Endothelial cell of umbilical vein (primary cell): ENCODE measurements at regions not wholly inside any gene's neighbourhood (a gene's known extent, or its start where the extent isn't known, plus 50 kb on each side); places are given as distances from the start of the nearest gene placed in this dataset.

Source experiments
- BruUV-seq: library from RNA; stranded (reverse); fragments of 400-500 nt; replicated peaks from 2 replicates; lab custom pipeline; 2021; lab: Mats Ljungman, UMichigan
- CTCF ChIA-PET: fragments of 300-600, 350-600 bp; sonication (Branson Sonifier 250); formaldehyde crosslinking; loops from one replicate; lab custom pipeline; 2021; ENCODE audit warnings: antibody characterized with exemption, inconsistent platforms; lab: Charles Lee
- POLR2A ChIA-PET: fragments of 300-600, 350-600 bp; sonication (Branson Sonifier 250); formaldehyde crosslinking; loops from one replicate; lab custom pipeline; 2021; ENCODE audit warnings: antibody characterized with exemption, inconsistent platforms; lab: Charles Lee
- DNase-seq: peaks from one replicate; pipeline ENCODE4 v3.0.0-alpha.2; 2011; ENCODE audit warnings: low read depth, low spot score
- FAIRE-seq: peaks from 2 replicates; lab custom pipeline; 2011; peaks lifted over from hg19 to GRCh38; lab: Jason Lieb, UNC
- H2AFZ ChIP-seq: 2 replicates; pipeline ENCODE4 v1.6.0; 2012; ENCODE audit warnings: low read depth, low read length, control low read depth, inconsistent platforms
- H3K27ac ChIP-seq: 2 replicates; pipeline ENCODE4 v1.5.1; 2011; ENCODE audit warnings: low read depth, mild to moderate bottlenecking, control low read depth, low read length, moderate library complexity; ENCODE audit not compliant: insufficient read depth
- H3K27me3 ChIP-seq, 2 experiments: 2 replicates each; pipeline versions ENCODE4 v1.6.0 to v1.6.1; 2011; ENCODE audit warnings: low read length in 2 of 2, mixed read lengths in 1 of 2; ENCODE audit not compliant: control insufficient read depth in 2 of 2, insufficient read depth in 2 of 2
- H3K36me3 ChIP-seq, 2 experiments: 2 replicates in 1 of 2; 3 replicates in 1 of 2; pipeline ENCODE4 v1.5.1; 2011; ENCODE audit warnings: low read length in 2 of 2, mild to moderate bottlenecking in 1 of 2, moderate library complexity in 1 of 2; ENCODE audit not compliant: control insufficient read depth in 2 of 2, insufficient read depth in 2 of 2; ENCODE audit errors: extremely low read depth in 1 of 2
- H3K4me1 ChIP-seq: 3 replicates; pipeline ENCODE4 v1.5.1; 2011; ENCODE audit warnings: mild to moderate bottlenecking, low read length; ENCODE audit not compliant: control insufficient read depth, insufficient read depth; ENCODE audit errors: extremely low read depth
- H3K4me2 ChIP-seq: 2 replicates; pipeline ENCODE4 v1.6.1; 2011; ENCODE audit warnings: low read length, control low read depth, mixed read lengths; ENCODE audit not compliant: insufficient read depth
- H3K4me3 ChIP-seq, 3 experiments: fragments of 200-600 bp in 1 of 3; sonication (generic), shearing (Covaris generic) in 1 of 3; replicated peaks in 1 of 3; 2 replicates each; pipeline ENCODE4 v1.5.1; 2011 to 2016; ENCODE audit warnings: control low read depth in 3 of 3, low read length in 3 of 3, mild to moderate bottlenecking in 2 of 3, inconsistent platforms in 1 of 3, low read depth in 1 of 3, moderate library complexity in 1 of 3; ENCODE audit not compliant: insufficient read depth in 1 of 3
- H3K79me2 ChIP-seq: 2 replicates; pipeline ENCODE4 v1.6.0; 2012; ENCODE audit warnings: low read length, inconsistent platforms; ENCODE audit not compliant: control insufficient read depth, insufficient read depth
- H3K9ac ChIP-seq: replicated peaks from 2 replicates; pipeline ENCODE3; 2011; ENCODE audit warnings: low read length, control low read depth; ENCODE audit not compliant: insufficient read depth; ENCODE audit errors: extremely low read depth
- H3K9me1 ChIP-seq: replicated peaks from 3 replicates; pipeline ENCODE4 v1.6.0; 2011; ENCODE audit warnings: mild to moderate bottlenecking, low read length; ENCODE audit not compliant: control insufficient read depth, insufficient read depth; ENCODE audit errors: extremely low read depth
- H3K9me3 ChIP-seq: replicated peaks from 2 replicates; pipeline ENCODE4 v1.5.1; 2012; ENCODE audit warnings: low read length, inconsistent platforms; ENCODE audit not compliant: control insufficient read depth, insufficient read depth
- H4K20me1 ChIP-seq: replicated peaks from 2 replicates; pipeline ENCODE3; 2011; ENCODE audit warnings: mild to moderate bottlenecking, low read length; ENCODE audit not compliant: control insufficient read depth, insufficient read depth; ENCODE audit errors: extremely low read depth
- CTCF ChIP-seq, 2 donors: IDR thresholded peaks; 1 replicate in 1 of 2; 2 replicates in 1 of 2; pipeline ENCODE4 v1.5.1; 2011; ENCODE audit warnings: low read length in 2 of 2, mild to moderate bottlenecking in 2 of 2, moderate library complexity in 2 of 2, control low read depth in 1 of 2, inconsistent platforms in 1 of 2, low read depth in 1 of 2; ENCODE audit not compliant: insufficient read depth in 1 of 2; ENCODE audit errors: extremely low read depth in 1 of 2
- EZH2 ChIP-seq: IDR thresholded peaks from 2 replicates; pipeline ENCODE4 v1.6.1; 2012; ENCODE audit warnings: borderline replicate concordance, low read depth, mild to moderate bottlenecking, moderate library complexity, low read length, inconsistent platforms; ENCODE audit not compliant: severe bottlenecking
- FOS ChIP-seq: IDR thresholded peaks from 2 replicates; pipeline ENCODE4 v1.6.1; 2011; ENCODE audit warnings: mild to moderate bottlenecking, low read length, moderate library complexity, borderline replicate concordance; ENCODE audit not compliant: insufficient read depth
- GATA2 ChIP-seq: IDR thresholded peaks from 2 replicates; pipeline ENCODE4 v1.7.0; 2011; ENCODE audit warnings: low read depth, mild to moderate bottlenecking, moderate library complexity, mixed read lengths, low read length; ENCODE audit not compliant: insufficient read length, insufficient read depth
- JUN ChIP-seq: IDR thresholded peaks from 2 replicates; pipeline ENCODE4 v1.6.1; 2011; ENCODE audit warnings: borderline replicate concordance, low read depth; ENCODE audit not compliant: insufficient read length, insufficient read depth
- MAX ChIP-seq: IDR thresholded peaks from 2 replicates; pipeline ENCODE4 v1.6.1; 2011; ENCODE audit not compliant: insufficient read depth, insufficient read length
- MYC ChIP-seq: IDR thresholded peaks from one replicate; pipeline ENCODE4 v1.6.1; 2011; ENCODE audit warnings: mild to moderate bottlenecking, low read depth, low read length
- POLR2A ChIP-seq: IDR thresholded peaks from 2 replicates; pipeline ENCODE4 v1.6.1; 2012; ENCODE audit warnings: low read depth, mild to moderate bottlenecking, control low read depth, low read length
- POLR2AphosphoS5 ChIP-seq: IDR thresholded peaks from 2 replicates; pipeline ENCODE4 v1.6.1; 2012; ENCODE audit warnings: low read depth, mild to moderate bottlenecking, control low read depth, low read length, moderate library complexity; ENCODE audit not compliant: insufficient read depth
- dilution Hi-C: fragments of 300-500 bp; cut with MboI; formaldehyde crosslinking; loops from one replicate; pipeline ENCODE4 v1.15.0; 2019; ENCODE audit warnings: low sequenced_read_pairs; ENCODE audit not compliant: extremely low pct_ligation_motif_present
- intact Hi-C: fragments of 100-400 bp; cut with micrococcal nuclease; formaldehyde crosslinking; loops from one replicate; pipeline ENCODE4 v1.10.0; 2022

- H4K20me1 ChIP-seq: no peaks in the 10 kb centered on the region
- no peaks in the 10 kb centered on the region for H3K79me2 ChIP-seq
- H3K4me2 ChIP-seq: no peak overlapping the region
- dilution Hi-C loops: no loop called here
- H2AFZ ChIP-seq: no peak overlapping the region
- BruUV-seq: no TSS peak
- POLR2A ChIA-PET: no interaction called here
- no peaks in the 10 kb centered on the region for H3K9me3 ChIP-seq
- peaks cover 8 to 10% of the 10 kb centered on the region in 2 experiments for H3K27me3 ChIP-seq
- intact Hi-C loops: no loop called here
- no peak overlapping the region for H3K9ac ChIP-seq
- CTCF ChIA-PET: interaction anchor here (1.1 to 1.4 kb wide), 2 partner anchors 11 to 13 kb away, joined by 3 read pairs; no protein-coding TSS in a partner anchor
- TF ChIP-seq POLR2A (no peak), FOS (no peak), GATA2 (no peak), JUN (no peak), CTCF (IDR thresholded peaks at IDR 0.05; ENCODE audit: extremely low read depth in 1 of 2, insufficient read depth in 1 of 2, low read depth in 1 of 2, low read length in 2 of 2) (no peak), POLR2AphosphoS5 (no peak), EZH2 (no peak), MYC (no peak), MAX (no peak)
- H3K36me3 ChIP-seq: no peaks in the 10 kb centered on the region
- no peaks in the 10 kb centered on the region for H3K4me1 ChIP-seq
- no peaks in the 10 kb centered on the region for H3K9me1 ChIP-seq
- FAIRE-seq: no peak
- H3K4me3 ChIP-seq: no peak overlapping the region
- H3K27ac ChIP-seq: no peak overlapping the region
- no peak for DNase-seq
These were observed 362.4 kb downstream of the MID1IP1 start for GRCh38 chrX:39163581-39164126.
